NCI-H146 treated with DMSO at 0.1 percent for 48 hours (cell line): ENCODE measurements at regions not wholly inside any gene's neighbourhood (a gene's known extent, or its start where the extent isn't known, plus 50 kb on each side); places are given as distances from the start of the nearest gene placed in this dataset.
"Not testable (repeated sequence)": the region's sequence is repeated elsewhere in the genome, so short reads cannot be mapped to it uniquely, and the experiment has no call there.

ENCODE experiments used
- DNase-seq: peaks from one replicate; lab custom pipeline; 2025; ENCODE audit not compliant: unreplicated experiment; lab: John Stamatoyannopoulos, UW

- no peak for DNase-seq
Observed at GRCh38 chr4:151865744-151866591, 105.2 kb upstream of the GATB start.

- no peak for DNase-seq
Observed at GRCh38 chr4:151865312-151865711, 104.5 kb upstream of the GATB start.

GRCh38 chr4:151864068-151864467 is 103.3 kb upstream of the GATB start:
- no peak for DNase-seq

- no peak for DNase-seq
Observed at GRCh38 chr4:151862766-151863165, 102.0 kb upstream of the GATB start.

- no peak for DNase-seq
Observed at GRCh38 chr4:151860561-151861093, 99.8 kb upstream of the GATB start.

GRCh38 chr4:151859641-151860040 is 98.8 kb upstream of the GATB start:
- DNase-seq: no peak

GRCh38 chr4:151858356-151858755 is 97.5 kb upstream of the GATB start:
- DNase-seq: no peak

GRCh38 chr4:151857368-151857767 is 96.6 kb upstream of the GATB start:
- DNase-seq: no peak

GRCh38 chr4:151855747-151856146 is 94.9 kb upstream of the GATB start:
- DNase-seq: no peak

- no peak for DNase-seq
Observed at GRCh38 chr4:151854731-151855130, 93.9 kb upstream of the GATB start.

GRCh38 chr4:151853034-151853433 is 92.2 kb upstream of the GATB start:
- no peak for DNase-seq

- no peak for DNase-seq
Observed at GRCh38 chr4:151852202-151852601, 91.4 kb upstream of the GATB start.

- no peak for DNase-seq
Observed at GRCh38 chr4:151851354-151851753, 90.5 kb upstream of the GATB start.

GRCh38 chr4:151850791-151851213 is 90.0 kb upstream of the GATB start:
- no peak for DNase-seq

- DNase-seq: not testable (repeated sequence)
Observed at GRCh38 chr4:151845551-151845950, 84.7 kb upstream of the GATB start.

- DNase-seq: no peak
Observed at GRCh38 chr4:151842430-151843079, 81.7 kb upstream of the GATB start.

GRCh38 chr4:151841107-151841506 is 80.3 kb upstream of the GATB start:
- no peak for DNase-seq

- DNase-seq: no peak
Observed at GRCh38 chr4:151835467-151835866, 74.7 kb upstream of the GATB start.

- no peak for DNase-seq
Observed at GRCh38 chr4:151833174-151833573, 72.4 kb upstream of the GATB start.

- no peak for DNase-seq
Observed at GRCh38 chr4:151831526-151831925, 70.7 kb upstream of the GATB start.

- DNase-seq: no peak
Observed at GRCh38 chr4:151830168-151830567, 69.4 kb upstream of the GATB start.

GRCh38 chr4:151829309-151829708 is 68.5 kb upstream of the GATB start:
- DNase-seq: no peak
